Trophoblast cell (in vitro differentiated cells and primary cell): ENCODE measurements at regions not wholly inside any gene's neighbourhood (a gene's known extent, or its start where the extent isn't known, plus 50 kb on each side); places are given as distances from the start of the nearest gene placed in this dataset.
"Not testable (repeated sequence)": the region's sequence is repeated elsewhere in the genome, so short reads cannot be mapped to it uniquely, and the experiment has no call there.

Experiments used
- DNase-seq, 2 donors: peaks; one replicate each; pipeline ENCODE4 v3.0.0-alpha.2; 2016
- H2AFZ ChIP-seq: 2 replicates; pipeline ENCODE4 v1.6.1; 2013; ENCODE audit warnings: low read length, moderate library complexity, mild to moderate bottlenecking; ENCODE audit not compliant: insufficient read depth, poor library complexity
- H2AK5ac ChIP-seq: 2 replicates; pipeline ENCODE4 v1.6.1; 2013; ENCODE audit warnings: mild to moderate bottlenecking, low read length
- H2BK120ac ChIP-seq: 2 replicates; pipeline ENCODE4 v1.6.1; 2013; ENCODE audit warnings: low read length, mild to moderate bottlenecking, moderate library complexity; ENCODE audit not compliant: insufficient read depth, poor library complexity
- H2BK12ac ChIP-seq: 2 replicates; pipeline ENCODE4 v1.6.1; 2013; ENCODE audit warnings: mild to moderate bottlenecking, low read length, moderate library complexity
- H2BK5ac ChIP-seq: 2 replicates; pipeline ENCODE4 v1.6.1; 2013; ENCODE audit warnings: low read length, low read depth, moderate library complexity, mild to moderate bottlenecking; ENCODE audit not compliant: poor library complexity
- H3K14ac ChIP-seq: 2 replicates; pipeline ENCODE4 v1.6.1; 2013; ENCODE audit warnings: mild to moderate bottlenecking, low read length
- H3K18ac ChIP-seq: 2 replicates; pipeline ENCODE4 v1.6.1; 2013; ENCODE audit warnings: mild to moderate bottlenecking, low read length
- H3K23ac ChIP-seq: 2 replicates; pipeline ENCODE4 v1.6.1; 2013; ENCODE audit warnings: low read length
- H3K27ac ChIP-seq: 2 replicates; pipeline ENCODE4 v1.5.1; 2013; ENCODE audit warnings: low read depth, mild to moderate bottlenecking, inconsistent platforms, low read length, moderate library complexity
- H3K27me3 ChIP-seq: 2 replicates; pipeline ENCODE4 v1.6.1; 2013; ENCODE audit warnings: inconsistent platforms, mild to moderate bottlenecking, low read length, moderate library complexity; ENCODE audit not compliant: insufficient read depth
- H3K36me3 ChIP-seq, 2 experiments: 1 replicate in 1 of 2; 2 replicates in 1 of 2; pipeline ENCODE4 v1.6.1; 2013; ENCODE audit warnings: low read length in 2 of 2, mild to moderate bottlenecking in 2 of 2, moderate library complexity in 1 of 2; ENCODE audit not compliant: insufficient read depth in 2 of 2, control insufficient read depth in 1 of 2
- H3K4ac ChIP-seq: 2 replicates; pipeline ENCODE4 v1.6.1; 2013; ENCODE audit warnings: low read depth, mild to moderate bottlenecking, low read length, moderate library complexity
- H3K4me1 ChIP-seq, 2 experiments: 1 replicate in 1 of 2; 2 replicates in 1 of 2; pipeline ENCODE4 v1.6.1; 2013; ENCODE audit warnings: low read length in 2 of 2, mild to moderate bottlenecking in 2 of 2, moderate library complexity in 1 of 2; ENCODE audit not compliant: insufficient read depth in 2 of 2, control insufficient read depth in 1 of 2
- H3K4me2 ChIP-seq: 2 replicates; pipeline ENCODE4 v1.6.1; 2013; ENCODE audit warnings: inconsistent platforms, mild to moderate bottlenecking, low read length, moderate library complexity
- H3K4me3 ChIP-seq: 2 replicates; pipeline ENCODE4 v1.5.1; 2013; ENCODE audit warnings: mild to moderate bottlenecking, low read depth, low read length, inconsistent platforms
- H3K79me1 ChIP-seq: one replicate; pipeline ENCODE4 v1.6.1; 2013; ENCODE audit warnings: low read length
- H3K79me2 ChIP-seq: 2 replicates; pipeline ENCODE4 v1.6.1; 2013; ENCODE audit warnings: low read length, mild to moderate bottlenecking; ENCODE audit not compliant: control insufficient read depth, insufficient read depth, poor library complexity
- H3K9ac ChIP-seq: 2 replicates; pipeline ENCODE4 v1.6.1; 2013; ENCODE audit warnings: mild to moderate bottlenecking, low read length
- H3K9me3 ChIP-seq: 2 replicates; pipeline ENCODE4 v1.6.1; 2013; ENCODE audit warnings: low read depth, mild to moderate bottlenecking, control low read depth, inconsistent platforms, low read length; ENCODE audit not compliant: insufficient read depth
- H4K12ac ChIP-seq: 2 replicates; pipeline ENCODE4 v1.6.1; 2013; ENCODE audit warnings: low read depth, mild to moderate bottlenecking, low read length, moderate library complexity
- H4K8ac ChIP-seq: 2 replicates; pipeline ENCODE4 v1.6.1; 2013; ENCODE audit warnings: low read depth, mild to moderate bottlenecking, low read length, moderate library complexity
- H4K91ac ChIP-seq: one replicate; pipeline ENCODE4 v1.6.1; 2013; ENCODE audit warnings: low read depth, mild to moderate bottlenecking, low read length, moderate library complexity
- WGBS: extraction: QIAGEN DNeasy Blood & Tissue Kit; methylation state at CpG from one replicate; pipeline ENCODE4 v1.1.7; 2013; ENCODE audit warnings: missing lambda C conversion rate; ENCODE audit not compliant: insufficient read length, insufficient coverage; ENCODE audit errors: extremely low coverage; 5-methylcytosine and 5-hydroxymethylcytosine counted together

DNA sequence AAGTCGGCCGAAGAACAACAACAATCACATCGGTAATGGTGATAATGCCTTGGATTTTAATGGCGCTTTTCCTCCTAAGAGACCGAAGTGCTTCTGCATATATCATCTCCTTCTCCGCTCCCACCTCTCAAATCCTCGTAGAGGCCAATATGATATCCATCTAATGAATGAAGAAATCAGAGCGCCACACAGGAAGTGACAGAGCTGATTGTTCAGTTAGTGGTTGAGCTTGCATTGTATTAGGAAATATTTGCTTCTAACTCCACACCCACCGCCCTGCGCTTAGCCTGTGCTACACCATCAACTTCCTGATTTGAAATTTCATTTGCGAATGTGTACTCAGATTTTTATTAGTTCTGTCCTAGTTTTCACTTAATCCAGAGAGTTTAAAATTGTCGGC lies 3058.2 kb downstream of the RPIA start:
- H2AK5ac ChIP-seq, H3K4me3 ChIP-seq, H3K14ac ChIP-seq, H4K8ac ChIP-seq, H3K9me3 ChIP-seq, H2BK120ac ChIP-seq, H2BK5ac ChIP-seq, H3K18ac ChIP-seq, H2BK12ac ChIP-seq, H3K79me1 ChIP-seq, H3K4ac ChIP-seq, H3K27ac ChIP-seq, H3K4me2 ChIP-seq, H3K79me2 ChIP-seq, H2AFZ ChIP-seq, H4K91ac ChIP-seq, DNase-seq, H3K4me1 ChIP-seq, H3K9ac ChIP-seq, H3K27me3 ChIP-seq, H4K12ac ChIP-seq, H3K36me3 ChIP-seq, H3K23ac ChIP-seq: not testable (repeated sequence)
- no CpG with 5 or more reads among the region's 12 CpGs for WGBS

DNA sequence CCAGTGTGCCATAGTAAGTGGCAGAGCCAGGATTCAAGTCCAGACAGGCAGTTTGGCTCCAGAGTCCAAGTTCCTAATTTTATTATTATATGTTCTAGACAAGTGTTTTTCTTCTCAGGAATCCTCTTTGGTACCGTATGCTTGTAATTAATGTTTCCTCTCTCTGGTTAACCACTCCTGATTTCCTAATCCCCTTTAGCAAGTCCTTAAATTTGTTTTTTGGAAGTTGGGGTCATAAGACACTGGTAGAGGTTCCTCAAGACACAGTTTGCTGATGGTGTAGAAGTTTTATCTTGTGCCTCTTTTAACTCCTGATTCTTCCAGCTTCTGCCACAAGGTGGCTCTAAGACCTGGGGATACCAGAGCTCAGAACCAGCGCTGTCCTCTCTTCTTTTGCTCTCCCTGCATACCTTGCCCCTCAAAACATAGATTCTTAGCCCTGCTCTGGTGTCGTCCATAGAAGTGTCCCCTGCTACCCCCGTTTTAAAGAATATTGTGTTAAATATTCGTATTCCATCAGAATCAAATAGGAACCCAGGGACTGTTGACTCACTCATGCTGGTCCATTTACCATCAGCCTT lies 3068.0 kb downstream of the RPIA start:
- not testable (repeated sequence) for H3K9ac ChIP-seq, H4K91ac ChIP-seq, H3K9me3 ChIP-seq, H4K12ac ChIP-seq, H3K14ac ChIP-seq, H3K18ac ChIP-seq, H4K8ac ChIP-seq, H3K4ac ChIP-seq, DNase-seq, H2BK12ac ChIP-seq, H3K79me2 ChIP-seq, H3K23ac ChIP-seq, H3K4me2 ChIP-seq, H3K4me3 ChIP-seq, H3K79me1 ChIP-seq, H2AFZ ChIP-seq, H3K27me3 ChIP-seq, H2AK5ac ChIP-seq, H3K4me1 ChIP-seq, H2BK5ac ChIP-seq, H3K36me3 ChIP-seq, H3K27ac ChIP-seq, H2BK120ac ChIP-seq
- whole genome bisulfite sequencing: no CpG with 5 or more reads among the region's 5 CpGs

DNA sequence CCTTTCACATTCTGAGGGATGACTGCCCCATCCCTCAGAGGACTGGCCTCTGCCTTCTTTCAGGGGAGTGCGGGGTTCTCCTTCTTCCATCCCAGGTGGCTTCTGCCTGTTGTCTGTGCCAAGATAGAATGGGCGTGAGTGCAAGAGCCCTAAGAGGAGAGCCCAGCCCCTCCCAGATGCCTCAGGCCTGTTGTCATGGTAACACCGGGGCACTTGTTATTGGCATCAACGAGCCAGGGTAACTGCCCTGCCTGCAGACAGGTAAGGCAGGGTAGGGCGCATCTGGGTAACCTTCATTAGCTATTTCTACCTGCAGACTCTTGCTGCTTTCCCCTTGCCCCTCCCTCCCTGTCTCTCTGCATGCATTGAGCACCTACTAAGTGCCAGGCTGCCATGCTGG lies 3069.2 kb downstream of the RPIA start:
- DNase-seq, H3K27me3 ChIP-seq, H3K79me2 ChIP-seq, H3K9ac ChIP-seq, H3K4me1 ChIP-seq, H3K27ac ChIP-seq, H4K12ac ChIP-seq, H3K9me3 ChIP-seq, H3K18ac ChIP-seq, H3K79me1 ChIP-seq, H2AFZ ChIP-seq, H3K4me2 ChIP-seq, H2BK120ac ChIP-seq, H2AK5ac ChIP-seq, H3K23ac ChIP-seq, H4K91ac ChIP-seq, H4K8ac ChIP-seq, H2BK5ac ChIP-seq, H3K14ac ChIP-seq, H3K4me3 ChIP-seq, H2BK12ac ChIP-seq, H3K4ac ChIP-seq, H3K36me3 ChIP-seq: not testable (repeated sequence)
- no CpG with 5 or more reads among the region's 5 CpGs for WGBS

DNA sequence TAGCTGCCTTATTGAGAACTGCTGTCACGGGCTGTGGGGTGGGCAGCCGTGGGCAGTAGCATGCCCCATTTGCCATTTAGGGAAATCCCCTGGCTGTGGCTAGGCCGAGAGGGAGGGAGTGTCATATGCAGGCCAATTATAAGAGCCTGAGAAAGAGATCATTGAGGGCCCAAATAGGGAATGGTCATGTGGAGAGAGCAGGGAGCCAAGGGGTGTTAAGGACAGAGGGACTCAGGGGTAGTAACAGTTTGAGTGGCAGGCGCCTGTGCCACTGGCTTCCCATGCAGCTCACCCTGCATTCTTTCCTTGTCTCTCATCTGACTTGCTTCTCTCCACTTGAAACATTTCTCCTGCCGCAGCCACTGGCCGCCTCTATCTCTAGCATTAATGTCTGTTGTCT lies 3070.8 kb downstream of the RPIA start:
- H3K9ac ChIP-seq, H3K4me3 ChIP-seq, H2BK5ac ChIP-seq, H2BK12ac ChIP-seq, H3K79me1 ChIP-seq, H3K4me1 ChIP-seq, H4K8ac ChIP-seq, H3K14ac ChIP-seq, H3K9me3 ChIP-seq, H4K12ac ChIP-seq, H3K27ac ChIP-seq, H3K18ac ChIP-seq, H2AFZ ChIP-seq, H2BK120ac ChIP-seq, H3K4me2 ChIP-seq, H2AK5ac ChIP-seq, H3K4ac ChIP-seq, H4K91ac ChIP-seq, H3K36me3 ChIP-seq, H3K23ac ChIP-seq, H3K27me3 ChIP-seq, H3K79me2 ChIP-seq, DNase-seq: not testable (repeated sequence)
- no CpG with 5 or more reads among the region's 6 CpGs for WGBS
